Liver (tissue), 8 donors: ENCODE measurements at regions not wholly inside any gene's neighbourhood (a gene's known extent, or its start where the extent isn't known, plus 50 kb on each side); places are given as distances from the start of the nearest gene placed in this dataset.

Source experiments
- DNase-seq: peaks from one replicate; pipeline ENCODE4 v3.0.0-alpha.2; 2017; ENCODE audit warnings: low spot score
- H3K27ac ChIP-seq, 2 donors: one replicate each; pipeline ENCODE4 v1.7.0; 2013; ENCODE audit warnings: inconsistent platforms in 2 of 2, low read length in 2 of 2, control low read depth in 1 of 2, low read depth in 1 of 2, mild to moderate bottlenecking in 1 of 2
- H3K27me3 ChIP-seq, 4 donors: one replicate each; pipeline versions ENCODE4 v1.6.1 to v1.7.0; 2013; ENCODE audit warnings: low read length in 3 of 4, inconsistent platforms in 1 of 4, mild to moderate bottlenecking in 1 of 4, moderate library complexity in 1 of 4; ENCODE audit not compliant: control insufficient read depth in 4 of 4, insufficient read depth in 4 of 4
- H3K36me3 ChIP-seq, 4 donors: one replicate each; pipeline versions ENCODE4 v1.6.1 to v1.7.0; 2013; ENCODE audit warnings: low read length in 3 of 4, mild to moderate bottlenecking in 3 of 4, low read depth in 1 of 4, moderate library complexity in 1 of 4; ENCODE audit not compliant: control insufficient read depth in 4 of 4, insufficient read depth in 3 of 4
- H3K4me1 ChIP-seq, 4 donors: one replicate each; pipeline versions ENCODE4 v1.6.1 to v1.7.0; 2013; ENCODE audit warnings: low read length in 3 of 4, mild to moderate bottlenecking in 3 of 4, moderate library complexity in 1 of 4; ENCODE audit not compliant: control insufficient read depth in 4 of 4, insufficient read depth in 4 of 4
- H3K4me3 ChIP-seq, 3 donors: one replicate each; pipeline versions ENCODE4 v1.6.1 to v1.7.0; 2013; ENCODE audit warnings: low read length in 3 of 3, control low read depth in 1 of 3, low read depth in 1 of 3, mild to moderate bottlenecking in 1 of 3
- H3K9ac ChIP-seq, 2 donors: one replicate each; pipeline ENCODE4 v1.7.0; 2013; ENCODE audit warnings: low read length in 2 of 2, mild to moderate bottlenecking in 2 of 2, moderate library complexity in 2 of 2, control low read depth in 1 of 2, low read depth in 1 of 2
- H3K9me3 ChIP-seq, 4 donors: one replicate each; pipeline versions ENCODE4 v1.6.1 to v1.7.0; 2013; ENCODE audit warnings: low read length in 3 of 4; ENCODE audit not compliant: control insufficient read depth in 4 of 4
- CTCF ChIP-seq: fragments of 150-350 bp; IDR thresholded peaks from 2 replicates; pipeline ENCODE4 v1.5.1; 2017; ENCODE audit warnings: improper control_type of control experiment, low read depth, low read length; ENCODE audit not compliant: missing input control
- EGR1 ChIP-seq, 2 donors: IDR thresholded peaks; 2 replicates each; pipeline ENCODE4 v1.6.1; 2016 to 2018; ENCODE audit warnings: antibody characterized with exemption in 2 of 2, low read depth in 2 of 2
- FOXA1 ChIP-seq: IDR thresholded peaks from 2 replicates; pipeline ENCODE4 v1.6.1; 2016; ENCODE audit warnings: antibody characterized with exemption
- FOXA2 ChIP-seq: IDR thresholded peaks from 2 replicates; pipeline ENCODE4 v1.6.1; 2016; ENCODE audit warnings: antibody characterized with exemption
- GABPA ChIP-seq, 2 donors: IDR thresholded peaks in 1 of 2; conservative IDR thresholded peaks in 1 of 2; 2 replicates each; pipeline ENCODE4 v1.6.1; 2016; ENCODE audit warnings: antibody characterized with exemption in 2 of 2, mild to moderate bottlenecking in 1 of 2, moderate library complexity in 1 of 2
- HNF4A ChIP-seq, 2 donors: conservative IDR thresholded peaks; 2 replicates each; pipeline ENCODE4 v1.6.1; 2016; ENCODE audit warnings: antibody characterized with exemption in 2 of 2, mild to moderate bottlenecking in 2 of 2
- HNF4G ChIP-seq: IDR thresholded peaks from 2 replicates; pipeline ENCODE4 v1.6.1; 2016; ENCODE audit warnings: antibody characterized with exemption
- JUND ChIP-seq, 2 donors: IDR thresholded peaks; 2 replicates each; pipeline ENCODE4 v1.6.1; 2016; ENCODE audit warnings: antibody characterized with exemption in 2 of 2
- MAX ChIP-seq: IDR thresholded peaks from 2 replicates; pipeline ENCODE4 v1.6.1; 2016; ENCODE audit warnings: antibody characterized with exemption
- NR2F2 ChIP-seq: IDR thresholded peaks from 2 replicates; pipeline ENCODE4 v1.6.1; 2016; ENCODE audit warnings: antibody characterized with exemption
- RAD21 ChIP-seq, 2 donors: IDR thresholded peaks; 2 replicates each; pipeline ENCODE4 v1.6.1; 2016; ENCODE audit warnings: antibody characterized with exemption in 2 of 2, mild to moderate bottlenecking in 2 of 2
- REST ChIP-seq: IDR thresholded peaks from 2 replicates; pipeline ENCODE4 v1.6.1; 2016; ENCODE audit warnings: antibody characterized with exemption, mild to moderate bottlenecking
- RXRA ChIP-seq, 2 donors: IDR thresholded peaks; 2 replicates each; pipeline ENCODE4 v1.6.1; 2017 to 2018; ENCODE audit warnings: antibody characterized with exemption in 2 of 2, mild to moderate bottlenecking in 1 of 2
- SP1 ChIP-seq: IDR thresholded peaks from 2 replicates; pipeline ENCODE4 v1.6.1; 2018; ENCODE audit warnings: antibody characterized with exemption, mild to moderate bottlenecking
- TAF1 ChIP-seq: conservative IDR thresholded peaks from 2 replicates; pipeline ENCODE4 v1.6.1; 2016; ENCODE audit warnings: antibody characterized with exemption, mild to moderate bottlenecking
- YY1 ChIP-seq: IDR thresholded peaks from 2 replicates; pipeline ENCODE4 v1.6.1; 2016; ENCODE audit warnings: antibody characterized with exemption, mild to moderate bottlenecking
- WGBS: extraction: QIAGEN DNeasy Blood & Tissue Kit; methylation state at CpG from one replicate; pipeline ENCODE4 v1.1.7; 2013; 5-methylcytosine and 5-hydroxymethylcytosine counted together
- TF ChIP-seq, protein P1 (sequence below): IDR thresholded peaks from 2 replicates; pipeline ENCODE4 v1.6.1; 2016; ENCODE audit warnings: antibody characterized with exemption
- TF ChIP-seq, protein P2 (sequence below): IDR thresholded peaks from 2 replicates; pipeline ENCODE4 v1.6.1; 2016; ENCODE audit warnings: antibody characterized with exemption
- donor health status: healthy.
- donor health status: healthy.
- donor health status: healthy.
- donor health status: healthy.
- donor health status: healthy.

DNA sequence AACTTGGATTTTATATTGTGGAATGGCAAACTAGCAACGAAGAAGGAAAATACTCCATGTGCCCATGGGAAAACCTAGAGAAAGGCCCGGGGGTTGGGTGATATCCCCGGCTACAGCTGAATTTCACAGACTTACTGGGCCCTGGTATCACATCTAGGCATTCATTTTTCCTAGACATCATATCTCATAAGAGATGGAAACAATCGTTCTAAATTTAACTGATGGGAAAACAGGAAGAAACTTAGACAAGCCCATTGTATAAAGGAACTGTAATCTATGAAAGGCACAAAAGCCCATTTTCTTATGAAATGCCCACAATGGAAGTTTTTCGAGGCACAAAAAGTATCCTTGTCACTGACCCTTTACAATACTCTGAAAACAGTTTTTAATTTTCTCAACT, 407.9 kb upstream of the LYPLAL1 start:
- no peak overlapping the region for H3K9ac ChIP-seq
- no peaks in the 10 kb centered on the region for H3K36me3 ChIP-seq
- no peaks in the 10 kb centered on the region for H3K27me3 ChIP-seq
- no peak overlapping the region for H3K4me3 ChIP-seq
- WGBS: 73% methylated on average over 5 of the region's 5 CpGs
- TF ChIP-seq RAD21 (IDR thresholded peaks at IDR 0.05) (peak in 1 of 2 donors; percentile 8), EGR1 (IDR thresholded peaks at IDR 0.05; ENCODE audit: low read depth in 2 of 2) (no peak), FOXA2 (no peak), NR2F2 (peak; percentile 31)
- no peaks in the 10 kb centered on the region for H3K9me3 ChIP-seq
- H3K27ac ChIP-seq: no peak overlapping the region
- DNase-seq: no peak
- no peaks in the 10 kb centered on the region for H3K4me1 ChIP-seq

- H3K36me3 ChIP-seq: no peaks in the 10 kb centered on the region
- H3K27ac ChIP-seq: no peak overlapping the region
- no peak for TF ChIP-seq RAD21 (IDR thresholded peaks at IDR 0.05)
- no peak for TF ChIP-seq HNF4G
- no peak for TF ChIP-seq TAF1
- TF ChIP-seq SP1: no peak
- TF ChIP-seq GABPA (IDR thresholded peaks at IDR 0.05 in 1 of 2, conservative IDR thresholded peaks at IDR 0.05 in 1 of 2): no peak
- TF ChIP-seq FOXA1: no peak
- no peak for TF ChIP-seq FOXA2
- TF ChIP-seq EGR1 (IDR thresholded peaks at IDR 0.05; ENCODE audit: low read depth in 2 of 2): no peak
- TF ChIP-seq REST: no peak
- TF ChIP-seq, protein P1, sequence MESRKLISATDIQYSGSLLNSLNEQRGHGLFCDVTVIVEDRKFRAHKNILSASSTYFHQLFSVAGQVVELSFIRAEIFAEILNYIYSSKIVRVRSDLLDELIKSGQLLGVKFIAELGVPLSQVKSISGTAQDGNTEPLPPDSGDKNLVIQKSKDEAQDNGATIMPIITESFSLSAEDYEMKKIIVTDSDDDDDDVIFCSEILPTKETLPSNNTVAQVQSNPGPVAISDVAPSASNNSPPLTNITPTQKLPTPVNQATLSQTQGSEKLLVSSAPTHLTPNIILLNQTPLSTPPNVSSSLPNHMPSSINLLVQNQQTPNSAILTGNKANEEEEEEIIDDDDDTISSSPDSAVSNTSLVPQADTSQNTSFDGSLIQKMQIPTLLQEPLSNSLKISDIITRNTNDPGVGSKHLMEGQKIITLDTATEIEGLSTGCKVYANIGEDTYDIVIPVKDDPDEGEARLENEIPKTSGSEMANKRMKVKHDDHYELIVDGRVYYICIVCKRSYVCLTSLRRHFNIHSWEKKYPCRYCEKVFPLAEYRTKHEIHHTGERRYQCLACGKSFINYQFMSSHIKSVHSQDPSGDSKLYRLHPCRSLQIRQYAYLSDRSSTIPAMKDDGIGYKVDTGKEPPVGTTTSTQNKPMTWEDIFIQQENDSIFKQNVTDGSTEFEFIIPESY: no peak
- no peak for TF ChIP-seq NR2F2
- no peak for TF ChIP-seq YY1
- TF ChIP-seq JUND (IDR thresholded peaks at IDR 0.05): no peak
- no peak for TF ChIP-seq HNF4A (conservative IDR thresholded peaks at IDR 0.05)
- TF ChIP-seq RXRA (IDR thresholded peaks at IDR 0.05): no peak
- TF ChIP-seq, protein P2, sequence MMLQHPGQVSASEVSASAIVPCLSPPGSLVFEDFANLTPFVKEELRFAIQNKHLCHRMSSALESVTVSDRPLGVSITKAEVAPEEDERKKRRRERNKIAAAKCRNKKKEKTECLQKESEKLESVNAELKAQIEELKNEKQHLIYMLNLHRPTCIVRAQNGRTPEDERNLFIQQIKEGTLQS: no peak
- TF ChIP-seq CTCF: no peak
- no peak for TF ChIP-seq MAX
- H3K9ac ChIP-seq: no peak overlapping the region
- H3K4me3 ChIP-seq: no peak overlapping the region
- H3K27me3 ChIP-seq: no peaks in the 10 kb centered on the region
- no peaks in the 10 kb centered on the region for H3K9me3 ChIP-seq
- WGBS: 81% methylated on average over 3 of the region's 3 CpGs
- no peaks in the 10 kb centered on the region for H3K4me1 ChIP-seq
- no peak for DNase-seq
Measured at GRCh38 chr1:218771931-218772330, 401.7 kb upstream of the LYPLAL1 start.
